Left ventricle myocardium inferior (tissue), 1 donor: ENCODE measurements at regions not wholly inside any gene's neighbourhood (a gene's known extent, or its start where the extent isn't known, plus 50 kb on each side); places are given as distances from the start of the nearest gene placed in this dataset.

Experiments
- DNase-seq: peaks from one replicate; pipeline ENCODE4 v3.0.0-alpha.2; 2020
- H3K27ac ChIP-seq: fragments of 200-600 bp; replicated peaks from 2 replicates; pipeline ENCODE4 v1.8.0; 2021
- H3K27me3 ChIP-seq: fragments of 200-600 bp; 2 replicates; pipeline ENCODE4 v1.8.0; 2021; ENCODE audit warnings: low read depth
- H3K36me3 ChIP-seq: fragments of 200-600 bp; 2 replicates; pipeline ENCODE4 v1.8.0; 2021
- H3K4me1 ChIP-seq: fragments of 200-600 bp; 2 replicates; pipeline ENCODE4 v1.8.0; 2021
- H3K4me3 ChIP-seq: fragments of 200-600 bp; 2 replicates; pipeline ENCODE4 v1.8.0; 2021; ENCODE audit warnings: mild to moderate bottlenecking, moderate library complexity
- H3K9me3 ChIP-seq: fragments of 200-600 bp; replicated peaks from 2 replicates; pipeline ENCODE4 v1.8.0; 2021
- CTCF ChIP-seq: fragments of 200-600 bp; IDR thresholded peaks from 2 replicates; pipeline ENCODE4 v1.8.0; 2021; ENCODE audit warnings: antibody characterized with exemption, mild to moderate bottlenecking, borderline replicate concordance
- intact Hi-C: fragments of 100-400 bp; cut with micrococcal nuclease; formaldehyde crosslinking; loops from one replicate; pipeline ENCODE4 v1.11.0; 2022
- donor health status: DM: no; HTN: yes; CAD: no; lungs with severe emphysema.

GRCh38 chr1:56363007-56363770 is 216.2 kb downstream of the PLPP3 start:
- intact Hi-C loops, result no loop called here
- no peaks in the 10 kb centered on the region for H3K36me3 ChIP-seq
- TF ChIP-seq CTCF, result no peak
- H3K27ac ChIP-seq, result no peak overlapping the region
- no peak for DNase-seq
- H3K4me3 ChIP-seq, result no peak overlapping the region
- no peaks in the 10 kb centered on the region for H3K27me3 ChIP-seq
- peaks cover 17% of the 10 kb centered on the region for H3K4me1 ChIP-seq
- H3K9me3 ChIP-seq, result no peaks in the 10 kb centered on the region

GRCh38 chr1:56360021-56360420 is 219.3 kb downstream of the PLPP3 start:
- intact Hi-C loops, result no loop called here
- TF ChIP-seq CTCF, result no peak
- no peaks in the 10 kb centered on the region for H3K27me3 ChIP-seq
- no peak overlapping the region for H3K27ac ChIP-seq
- no peaks in the 10 kb centered on the region for H3K36me3 ChIP-seq
- H3K9me3 ChIP-seq, result no peaks in the 10 kb centered on the region
- DNase-seq, result no peak
- no peak overlapping the region for H3K4me3 ChIP-seq
- H3K4me1 ChIP-seq, result peaks cover 44% of the 10 kb centered on the region

- no peaks in the 10 kb centered on the region for H3K9me3 ChIP-seq
- no peaks in the 10 kb centered on the region for H3K27me3 ChIP-seq
- peaks cover 54% of the 10 kb centered on the region for H3K4me1 ChIP-seq
- no peaks in the 10 kb centered on the region for H3K36me3 ChIP-seq
- H3K4me3 ChIP-seq, result no peak overlapping the region
- no peak overlapping the region for H3K27ac ChIP-seq
- intact Hi-C loops, result no loop called here
- TF ChIP-seq CTCF, result no peak
- no peak for DNase-seq
Measured at GRCh38 chr1:56359056-56359455, 220.3 kb downstream of the PLPP3 start.

- DNase-seq, result no peak
- no peak for TF ChIP-seq CTCF
- Histone ChIP-seq H3K4me3 (no peak overlapping the region), H3K27me3 (no peaks in the 10 kb centered on the region), H3K4me1 (peaks cover 49% of the 10 kb centered on the region), H3K27ac (peak overlapping the region; percentile 78), H3K36me3 (no peaks in the 10 kb centered on the region), H3K9me3 (no peaks in the 10 kb centered on the region)
- intact Hi-C loops, result no loop called here
Measured at GRCh38 chr1:56357927-56358690, 221.3 kb downstream of the PLPP3 start.

GRCh38 chr1:56356376-56356990 is 222.9 kb downstream of the PLPP3 start:
- TF ChIP-seq CTCF, result no peak
- Histone ChIP-seq H3K4me3 (no peak overlapping the region), H3K27ac (peak overlapping the region; percentile 78), H3K4me1 (peaks cover 46% of the 10 kb centered on the region), H3K9me3 (no peaks in the 10 kb centered on the region), H3K27me3 (no peaks in the 10 kb centered on the region), H3K36me3 (no peaks in the 10 kb centered on the region)
- intact Hi-C loops, result no loop called here
- DNase-seq, result no peak
